Activated CD4-positive, alpha-beta memory T cell treated with anti-CD3 and anti-CD28 coated beads, Interleukin-2, amount 10 ng/mL, durations not matched to agents 7 days and 5 days (primary cell): ENCODE measurements at regions not wholly inside any gene's neighbourhood (a gene's known extent, or its start where the extent isn't known, plus 50 kb on each side); places are given as distances from the start of the nearest gene placed in this dataset.

Experiments used
- CTCF ChIA-PET: fragments of 350-600 bp; sonication (Branson Sonifier 250); formaldehyde crosslinking; loops from one replicate; lab custom pipeline; 2021; ENCODE audit warnings: antibody characterized with exemption, inconsistent platforms; lab: Charles Lee
- POLR2A ChIA-PET: fragments of 350-600 bp; sonication (Branson Sonifier 250); formaldehyde crosslinking; loops from one replicate; lab custom pipeline; 2021; ENCODE audit warnings: antibody characterized with exemption; lab: Charles Lee
- DNase-seq: peaks from one replicate; pipeline ENCODE4 v3.0.0-alpha.2; 2020
- H3K27ac Mint-ChIP-seq: one replicate; pipeline ENCODE4 v1.8.0; 2021; ENCODE audit warnings: mild to moderate bottlenecking, mixed read lengths
- H3K27me3 Mint-ChIP-seq: one replicate; pipeline ENCODE4 v1.8.0; 2021; ENCODE audit warnings: mixed read lengths
- H3K36me3 Mint-ChIP-seq: one replicate; pipeline ENCODE4 v1.8.0; 2021; ENCODE audit warnings: low read depth, mixed read lengths
- H3K4me1 Mint-ChIP-seq: one replicate; pipeline ENCODE4 v1.8.0; 2021; ENCODE audit warnings: mixed read lengths
- H3K4me3 Mint-ChIP-seq: one replicate; pipeline ENCODE4 v1.8.0; 2021; ENCODE audit warnings: mild to moderate bottlenecking, mixed read lengths
- H3K9me3 Mint-ChIP-seq: one replicate; pipeline ENCODE4 v1.8.0; 2021; ENCODE audit warnings: mixed read lengths

- H3K4me3 Mint-ChIP-seq, result no peak overlapping the region
- CTCF ChIA-PET, result interaction anchor here (2.3 kb wide), 1 partner anchor 46 kb away, joined by 7 read pairs; no protein-coding TSS in a partner anchor
- POLR2A ChIA-PET, result no interaction called here
- peaks cover 3% of the 10 kb centered on the region for H3K4me1 Mint-ChIP-seq
- no peak overlapping the region for H3K27ac Mint-ChIP-seq
- H3K36me3 Mint-ChIP-seq, result peaks cover 2% of the 10 kb centered on the region
- DNase-seq, result no peak
- no peaks in the 10 kb centered on the region for H3K9me3 Mint-ChIP-seq
- H3K27me3 Mint-ChIP-seq, result peaks cover 1% of the 10 kb centered on the region
These were observed 251.6 kb upstream of the ZPLD1 start for GRCh38 chr3:102183186-102183585.

- Mint-ChIP-seq H3K27me3 (no peaks in the 10 kb centered on the region), H3K27ac (no peak overlapping the region), H3K4me1 (peaks cover 3% of the 10 kb centered on the region), H3K4me3 (no peak overlapping the region), H3K36me3 (peaks cover 2% of the 10 kb centered on the region), H3K9me3 (no peaks in the 10 kb centered on the region)
- POLR2A ChIA-PET, result no interaction called here
- DNase-seq, result no peak
- CTCF ChIA-PET, result interaction anchor here (2.3 kb wide), 1 partner anchor 46 kb away, joined by 7 read pairs; no protein-coding TSS in a partner anchor
These were observed 251.2 kb upstream of the ZPLD1 start for GRCh38 chr3:102183623-102184022.

- CTCF ChIA-PET, result no interaction called here
- no peaks in the 10 kb centered on the region for H3K36me3 Mint-ChIP-seq
- POLR2A ChIA-PET, result no interaction called here
- no peak overlapping the region for H3K4me3 Mint-ChIP-seq
- no peak for DNase-seq
- H3K4me1 Mint-ChIP-seq, result peaks cover 2% of the 10 kb centered on the region
- H3K9me3 Mint-ChIP-seq, result no peaks in the 10 kb centered on the region
- H3K27ac Mint-ChIP-seq, result no peak overlapping the region
- H3K27me3 Mint-ChIP-seq, result no peaks in the 10 kb centered on the region
These were observed 245.3 kb upstream of the ZPLD1 start for GRCh38 chr3:102189541-102189940.

GRCh38 chr3:102189956-102190723 is 244.7 kb upstream of the ZPLD1 start:
- Mint-ChIP-seq H3K4me3 (no peak overlapping the region), H3K27ac (no peak overlapping the region), H3K36me3 (no peaks in the 10 kb centered on the region), H3K9me3 (no peaks in the 10 kb centered on the region), H3K27me3 (no peaks in the 10 kb centered on the region), H3K4me1 (peaks cover 2% of the 10 kb centered on the region)
- ChIA-PET CTCF (no interaction called here), POLR2A (no interaction called here)
- no peak for DNase-seq

- H3K27ac Mint-ChIP-seq, result no peak overlapping the region
These were observed 242.2 kb upstream of the ZPLD1 start for GRCh38 chr3:102192575-102192974.

GRCh38 chr3:102193255-102193654 is 241.6 kb upstream of the ZPLD1 start:
- no peaks in the 10 kb centered on the region for H3K27me3 Mint-ChIP-seq
- H3K9me3 Mint-ChIP-seq, result no peaks in the 10 kb centered on the region
- no peak for DNase-seq
- ChIA-PET CTCF (interaction anchor here (1.2 kb wide), 1 partner anchor 32 kb away, joined by 3 read pairs; no protein-coding TSS in a partner anchor), POLR2A (no interaction called here)
- H3K36me3 Mint-ChIP-seq, result no peaks in the 10 kb centered on the region
- H3K4me1 Mint-ChIP-seq, result peaks cover 2% of the 10 kb centered on the region
- H3K27ac Mint-ChIP-seq, result no peak overlapping the region
- no peak overlapping the region for H3K4me3 Mint-ChIP-seq

More at GRCh38 chr3:102192575-102192974, 242.2 kb upstream of the ZPLD1 start:
- ChIA-PET POLR2A (no interaction called here), CTCF (interaction anchor here (1.2 kb wide), 1 partner anchor 32 kb away, joined by 3 read pairs; no protein-coding TSS in a partner anchor)
- Mint-ChIP-seq H3K27me3 (no peaks in the 10 kb centered on the region), H3K9me3 (no peaks in the 10 kb centered on the region), H3K4me3 (no peak overlapping the region), H3K36me3 (no peaks in the 10 kb centered on the region), H3K4me1 (peaks cover 2% of the 10 kb centered on the region)
- no peak for DNase-seq

GRCh38 chr3:102194001-102194400 is 240.8 kb upstream of the ZPLD1 start:
- no peak overlapping the region for H3K4me3 Mint-ChIP-seq
- ChIA-PET POLR2A (no interaction called here), CTCF (no interaction called here)
- no peaks in the 10 kb centered on the region for H3K27me3 Mint-ChIP-seq
- peaks cover 2% of the 10 kb centered on the region for H3K4me1 Mint-ChIP-seq
- H3K27ac Mint-ChIP-seq, result no peak overlapping the region
- DNase-seq, result no peak
- no peaks in the 10 kb centered on the region for H3K36me3 Mint-ChIP-seq
- no peaks in the 10 kb centered on the region for H3K9me3 Mint-ChIP-seq

GRCh38 chr3:102194760-102195159 is 240.1 kb upstream of the ZPLD1 start:
- H3K4me1 Mint-ChIP-seq, result no peaks in the 10 kb centered on the region
- no peak for DNase-seq
- no peak overlapping the region for H3K27ac Mint-ChIP-seq
- no peaks in the 10 kb centered on the region for H3K9me3 Mint-ChIP-seq
- no peak overlapping the region for H3K4me3 Mint-ChIP-seq
- H3K36me3 Mint-ChIP-seq, result no peaks in the 10 kb centered on the region
- POLR2A ChIA-PET, result no interaction called here
- CTCF ChIA-PET, result no interaction called here
- no peaks in the 10 kb centered on the region for H3K27me3 Mint-ChIP-seq

- Mint-ChIP-seq H3K36me3 (no peaks in the 10 kb centered on the region), H3K27me3 (no peaks in the 10 kb centered on the region), H3K4me1 (no peaks in the 10 kb centered on the region), H3K9me3 (no peaks in the 10 kb centered on the region), H3K4me3 (no peak overlapping the region), H3K27ac (no peak overlapping the region)
- POLR2A ChIA-PET, result no interaction called here
- CTCF ChIA-PET, result no interaction called here
- no peak for DNase-seq
These were observed 239.4 kb upstream of the ZPLD1 start for GRCh38 chr3:102195198-102195948.

- ChIA-PET CTCF (no interaction called here), POLR2A (no interaction called here)
- DNase-seq, result no peak
- Mint-ChIP-seq H3K4me1 (no peaks in the 10 kb centered on the region), H3K27me3 (peaks cover 6% of the 10 kb centered on the region), H3K36me3 (no peaks in the 10 kb centered on the region), H3K27ac (no peak overlapping the region), H3K9me3 (peaks cover 3% of the 10 kb centered on the region), H3K4me3 (no peak overlapping the region)
These were observed 234.7 kb upstream of the ZPLD1 start for GRCh38 chr3:102200126-102200525.

GRCh38 chr3:102200560-102200959 is 234.3 kb upstream of the ZPLD1 start:
- Mint-ChIP-seq H3K9me3 (peaks cover 3% of the 10 kb centered on the region), H3K27ac (no peak overlapping the region), H3K4me3 (no peak overlapping the region), H3K36me3 (no peaks in the 10 kb centered on the region), H3K4me1 (no peaks in the 10 kb centered on the region), H3K27me3 (peaks cover 6% of the 10 kb centered on the region)
- DNase-seq, result no peak
- CTCF ChIA-PET, result no interaction called here
- POLR2A ChIA-PET, result no interaction called here

GRCh38 chr3:102205647-102206046 is 229.2 kb upstream of the ZPLD1 start:
- CTCF ChIA-PET, result no interaction called here
- POLR2A ChIA-PET, result no interaction called here
- DNase-seq, result no peak

GRCh38 chr3:102206511-102207031 is 228.2 kb upstream of the ZPLD1 start:
- DNase-seq, result no peak

More at GRCh38 chr3:102205647-102206046, 229.2 kb upstream of the ZPLD1 start:
- Mint-ChIP-seq H3K27me3 (peaks cover 6% of the 10 kb centered on the region), H3K4me1 (no peaks in the 10 kb centered on the region), H3K4me3 (no peak overlapping the region), H3K9me3 (peaks cover 9% of the 10 kb centered on the region), H3K36me3 (no peaks in the 10 kb centered on the region), H3K27ac (no peak overlapping the region)

More at GRCh38 chr3:102206511-102207031, 228.2 kb upstream of the ZPLD1 start:
- no peak overlapping the region for H3K27ac Mint-ChIP-seq
- no peaks in the 10 kb centered on the region for H3K4me1 Mint-ChIP-seq
- peaks cover 12% of the 10 kb centered on the region for H3K9me3 Mint-ChIP-seq
- ChIA-PET CTCF (no interaction called here), POLR2A (no interaction called here)
- H3K4me3 Mint-ChIP-seq, result no peak overlapping the region
- H3K36me3 Mint-ChIP-seq, result no peaks in the 10 kb centered on the region
- peaks cover 6% of the 10 kb centered on the region for H3K27me3 Mint-ChIP-seq
